AG08395 (cell line): ENCODE measurements at regions not wholly inside any gene's neighbourhood (a gene's known extent, or its start where the extent isn't known, plus 50 kb on each side); places are given as distances from the start of the nearest gene placed in this dataset.
"Not testable (repeated sequence)": the region's sequence is repeated elsewhere in the genome, so short reads cannot be mapped to it uniquely, and the experiment has no call there.

ENCODE experiments used
- DNase-seq: peaks from one replicate; pipeline ENCODE4 v3.0.0; 2012; ENCODE audit warnings: mixed read lengths, low spot score

- DNase-seq = not testable (repeated sequence)
Observed at GRCh38 chr16:72729552-72729951, 318.4 kb downstream of the ZFHX3 start.

- DNase-seq = no peak
Observed at GRCh38 chr16:72728516-72728915, 319.4 kb downstream of the ZFHX3 start.

- DNase-seq = no peak
Observed at GRCh38 chr16:72727565-72727964, 320.4 kb downstream of the ZFHX3 start.

DNA sequence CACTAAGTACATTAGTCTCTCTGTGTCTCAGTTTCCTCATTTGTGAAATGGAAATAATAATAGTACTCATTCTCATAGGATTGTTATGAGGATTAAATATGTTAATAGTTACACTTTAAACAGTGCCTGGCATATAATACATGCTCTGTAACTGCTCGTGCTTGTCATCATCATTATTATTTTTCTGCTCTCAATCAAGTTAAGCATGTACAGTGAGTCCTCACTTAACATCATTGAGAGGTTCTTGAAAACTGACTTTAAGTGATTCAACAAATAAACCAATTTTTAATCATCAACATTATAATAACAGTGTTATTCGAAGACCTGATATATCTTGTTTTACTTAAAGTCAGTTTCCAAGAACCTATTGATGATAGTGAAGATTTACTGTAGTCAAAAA, 322.3 kb downstream of the ZFHX3 start:
- no peak for DNase-seq

GRCh38 chr16:72723781-72724180, 324.1 kb downstream of the ZFHX3 start:
- peak; percentile 56 for DNase-seq

GRCh38 chr16:72722552-72722951, 325.4 kb downstream of the ZFHX3 start:
- no peak for DNase-seq

- DNase-seq = no peak
Observed at GRCh38 chr16:72721981-72722380, 325.9 kb downstream of the ZFHX3 start.

DNA sequence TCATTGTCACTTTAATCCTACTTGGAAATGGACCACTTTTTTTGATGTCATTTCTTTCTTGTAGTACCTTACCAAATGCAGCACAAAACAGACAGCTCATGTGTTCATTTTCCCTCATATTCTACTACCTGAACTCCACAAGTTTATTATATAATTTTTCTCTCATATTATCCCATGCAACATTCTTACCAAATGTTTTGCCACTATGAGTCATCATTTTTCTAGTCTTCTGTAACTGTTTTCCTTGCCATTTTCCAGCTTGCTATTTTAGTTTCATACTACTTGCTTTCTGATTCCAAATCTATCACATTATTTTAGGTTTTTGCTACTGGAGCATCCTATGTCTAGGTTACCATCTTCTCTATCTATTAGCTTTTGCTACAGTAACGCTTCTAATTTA, 332.7 kb downstream of the ZFHX3 start:
- DNase-seq = peak; percentile 14

DNA sequence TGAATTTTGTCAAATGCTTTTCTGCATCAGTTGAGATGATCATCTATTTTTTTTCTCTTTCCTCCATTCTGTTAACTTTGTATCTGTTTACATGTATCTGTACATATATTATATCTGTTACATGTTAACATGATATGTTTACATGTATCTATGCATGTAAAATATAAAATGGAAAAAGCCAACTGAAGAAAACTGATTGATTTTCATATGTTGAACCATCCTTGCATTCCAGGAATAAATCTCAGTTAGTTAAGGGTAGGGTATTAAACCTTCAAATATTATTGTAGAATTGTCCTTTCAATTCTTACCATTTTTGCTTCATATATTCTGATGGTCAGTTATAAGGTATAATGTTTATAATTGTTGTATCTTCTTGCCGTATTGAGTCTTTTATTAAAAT, 336.1 kb downstream of the ZFHX3 start:
- no peak for DNase-seq

DNA sequence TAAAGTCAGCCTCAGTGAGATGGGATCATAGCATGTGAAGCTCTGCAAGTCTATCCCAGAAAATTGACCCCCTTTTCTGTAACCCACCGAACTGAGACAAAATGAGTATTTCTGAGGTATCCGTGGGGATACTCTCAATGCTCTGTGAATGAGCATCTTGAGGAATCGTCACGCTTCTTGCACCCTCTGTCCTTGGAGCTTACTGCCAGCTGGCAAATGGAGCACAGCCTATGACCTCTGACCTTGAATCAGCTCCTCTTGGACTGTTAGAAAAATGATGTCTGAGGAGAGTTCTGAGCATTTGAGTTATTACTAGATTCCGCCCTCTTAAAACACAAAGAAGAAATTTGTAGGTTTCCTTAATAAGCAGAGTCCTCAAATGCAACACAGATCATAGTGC, 342.1 kb downstream of the ZFHX3 start:
- no peak for DNase-seq

- no peak for DNase-seq
Observed at GRCh38 chr16:72704746-72705372, 343.1 kb downstream of the ZFHX3 start.

GRCh38 chr16:72689851-72690250, 358.1 kb downstream of the ZFHX3 start:
- peak; percentile 7 for DNase-seq

- no peak for DNase-seq
Observed at GRCh38 chr16:72680732-72681131, 367.2 kb downstream of the ZFHX3 start.

DNA sequence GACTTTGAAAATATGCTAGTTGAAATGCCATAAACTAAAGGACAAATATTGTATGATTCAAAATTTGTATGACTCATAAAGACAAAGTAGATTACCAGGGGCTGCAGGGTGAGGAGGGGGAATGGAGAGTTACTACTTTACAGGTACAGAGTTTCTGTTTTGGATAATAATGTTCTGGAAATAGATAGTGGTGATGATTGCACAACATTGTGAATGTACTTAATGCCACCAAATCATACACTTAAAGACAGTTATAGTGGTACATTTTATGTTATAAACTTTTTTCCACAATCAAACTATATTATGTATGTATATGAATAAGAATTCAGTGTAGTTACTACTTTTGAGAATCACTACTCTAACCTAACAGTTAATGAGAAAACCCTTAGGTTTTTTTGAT, 368.1 kb downstream of the ZFHX3 start:
- DNase-seq = no peak

DNA sequence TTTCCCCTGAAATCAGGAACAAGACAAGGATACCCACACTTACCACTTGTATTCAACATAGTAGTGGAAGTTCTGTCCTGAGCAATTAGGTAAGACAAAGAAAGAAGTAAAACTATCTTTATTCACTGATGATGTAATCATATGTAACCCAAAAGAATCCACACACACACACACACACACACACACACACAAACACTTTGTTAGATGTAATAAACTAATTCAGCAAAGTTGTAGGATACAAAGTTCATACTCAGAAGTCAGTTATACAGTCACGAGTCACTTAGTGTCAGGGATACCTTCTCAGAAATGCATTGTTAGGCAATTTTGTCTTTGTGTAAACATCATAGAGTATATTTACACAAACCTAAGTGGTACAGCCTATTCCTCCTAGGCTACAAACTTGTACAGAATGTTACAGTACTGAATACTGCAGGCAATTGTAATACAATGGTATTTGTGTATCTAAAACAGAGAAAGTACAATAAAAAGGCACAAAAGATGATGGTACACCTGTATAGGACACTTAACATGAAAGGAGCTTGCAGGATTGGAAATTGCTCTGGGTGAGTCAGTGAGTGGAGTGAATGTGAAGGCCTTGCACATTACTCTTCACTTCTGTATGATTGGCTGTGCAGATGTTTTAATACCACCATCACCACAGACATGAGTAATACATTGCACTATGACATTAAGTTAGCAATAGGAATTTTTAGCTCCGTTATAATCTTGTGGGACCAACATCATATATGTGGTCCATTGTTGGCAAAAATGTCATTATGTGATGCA, 370.1 kb downstream of the ZFHX3 start:
- DNase-seq = no peak

DNA sequence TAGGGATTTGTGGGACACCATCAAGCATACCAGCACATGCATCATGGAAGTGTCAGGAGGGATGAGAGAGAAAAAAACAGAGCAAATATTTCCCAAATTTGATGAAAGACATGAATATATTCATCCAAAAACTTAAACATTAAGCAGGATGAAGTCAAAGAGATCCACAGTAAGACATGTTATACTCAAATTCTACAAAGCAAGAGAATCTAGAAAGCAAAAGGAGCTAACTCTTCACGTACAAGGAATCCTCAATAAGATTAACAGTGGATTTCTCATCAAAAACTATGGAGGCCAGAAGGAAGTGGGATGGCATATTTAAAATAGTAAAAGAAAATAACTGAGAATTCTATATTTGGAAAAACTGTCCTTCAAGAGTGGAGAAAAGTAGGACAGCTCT, 374.8 kb downstream of the ZFHX3 start:
- DNase-seq = no peak

DNA sequence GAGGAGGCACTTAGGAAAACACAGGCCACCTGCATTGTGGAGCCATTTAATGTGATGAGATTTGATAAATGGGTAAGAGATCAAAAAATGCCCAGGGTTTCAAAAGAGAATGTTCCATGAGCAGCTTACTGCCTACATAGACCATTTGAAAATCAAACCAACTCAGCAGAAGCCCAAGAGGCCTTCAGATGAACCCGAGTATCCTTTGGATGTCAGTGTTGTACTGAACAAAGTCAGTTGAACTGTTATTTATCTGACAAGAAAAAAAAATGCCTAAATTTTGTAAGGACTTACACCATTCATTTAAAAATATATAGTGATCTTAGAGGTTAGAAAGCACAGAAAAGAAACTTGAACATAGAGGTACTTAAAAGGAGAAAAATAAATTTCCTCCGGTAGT, 381.7 kb downstream of the ZFHX3 start:
- DNase-seq = no peak

GRCh38 chr16:72665701-72666100, 382.2 kb downstream of the ZFHX3 start:
- DNase-seq = no peak

GRCh38 chr16:72664509-72665408, 383.2 kb downstream of the ZFHX3 start:
- peak; percentile 100 for DNase-seq

- DNase-seq = no peak
Observed at GRCh38 chr16:72664056-72664508, 383.8 kb downstream of the ZFHX3 start.

DNA sequence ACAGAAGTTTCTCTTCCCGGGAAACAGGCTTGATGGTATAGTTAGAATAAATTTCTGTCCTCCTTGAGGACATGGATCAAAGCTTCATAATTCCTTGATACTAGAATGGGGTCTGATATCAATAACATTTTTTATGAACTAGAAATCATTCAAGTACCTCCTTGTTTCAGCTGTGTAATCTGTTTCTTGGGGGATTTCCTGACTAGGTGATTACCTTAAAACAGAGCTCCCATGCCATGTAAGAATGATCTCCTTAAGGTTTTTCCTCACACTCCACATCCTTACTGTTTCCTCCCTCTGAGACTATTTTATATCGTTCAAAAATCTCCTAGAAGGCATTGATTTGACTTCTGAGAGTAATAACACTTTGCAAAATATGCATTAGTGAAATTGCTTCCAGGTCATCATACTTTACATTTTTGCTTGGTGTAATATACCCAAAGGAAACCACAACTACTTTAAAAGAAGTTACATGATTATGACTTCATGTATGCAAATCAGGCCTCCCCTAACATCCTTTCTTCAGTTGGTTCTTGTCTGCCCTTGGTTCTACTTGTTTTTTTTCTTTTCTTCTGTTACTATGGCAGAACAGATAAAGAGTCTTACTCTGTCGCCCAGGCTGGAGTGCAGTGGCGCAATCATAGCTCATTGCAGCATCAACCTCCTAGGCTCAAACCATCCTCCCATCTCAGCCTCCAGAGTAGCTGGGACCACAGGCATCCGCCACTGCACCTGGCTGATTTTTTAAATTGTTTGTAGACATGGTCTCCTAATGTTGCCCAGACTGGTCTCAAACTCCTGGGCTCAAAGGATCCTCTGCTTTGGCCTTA, 388.8 kb downstream of the ZFHX3 start:
- DNase-seq = no peak

- DNase-seq = no peak
Observed at GRCh38 chr16:72657791-72658190, 390.1 kb downstream of the ZFHX3 start.
